Neutrophil (primary cell): ENCODE measurements at regions not wholly inside any gene's neighbourhood (a gene's known extent, or its start where the extent isn't known, plus 50 kb on each side); places are given as distances from the start of the nearest gene placed in this dataset.

ENCODE experiments used
- H3K27ac ChIP-seq: fragments of 200-600 bp; sonication (generic); 2 replicates; pipeline ENCODE4 v1.5.1; 2016; ENCODE audit warnings: mild to moderate bottlenecking, moderate library complexity
- H3K27me3 ChIP-seq: fragments of 200-600 bp; sonication (generic); 2 replicates; pipeline ENCODE4 v1.6.0; 2016; ENCODE audit warnings: mild to moderate bottlenecking
- H3K36me3 ChIP-seq: fragments of 200-600 bp; sonication (generic); 2 replicates; pipeline ENCODE4 v1.5.1; 2017
- H3K4me1 ChIP-seq, 2 experiments: fragments of 200-600 bp in 1 of 2; sonication (generic) in 1 of 2; 1 replicate in 1 of 2; 2 replicates in 1 of 2; pipeline versions ENCODE4 v1.5.1 to v1.6.1; 2013 to 2016; ENCODE audit warnings: low read depth in 1 of 2, low read length in 1 of 2, mild to moderate bottlenecking in 1 of 2, moderate library complexity in 1 of 2; ENCODE audit not compliant: control insufficient read depth in 1 of 2, insufficient read depth in 1 of 2
- H3K4me3 ChIP-seq, 2 experiments: fragments of 200-600 bp in 1 of 2; sonication (generic) in 1 of 2; 1 replicate in 1 of 2; 2 replicates in 1 of 2; pipeline ENCODE4 v1.5.1; 2013 to 2016; ENCODE audit warnings: low read depth in 1 of 2, low read length in 1 of 2, mild to moderate bottlenecking in 1 of 2, moderate library complexity in 1 of 2
- H3K9me3 ChIP-seq: fragments of 200-600 bp; sonication (generic); 2 replicates; pipeline ENCODE4 v1.5.1; 2016
- TF ChIP-seq, protein P1 (sequence below): fragments of 200-600 bp; sonication (generic); IDR thresholded peaks from 2 replicates; pipeline ENCODE4 v1.5.1; 2016; ENCODE audit warnings: antibody characterized with exemption

DNA sequence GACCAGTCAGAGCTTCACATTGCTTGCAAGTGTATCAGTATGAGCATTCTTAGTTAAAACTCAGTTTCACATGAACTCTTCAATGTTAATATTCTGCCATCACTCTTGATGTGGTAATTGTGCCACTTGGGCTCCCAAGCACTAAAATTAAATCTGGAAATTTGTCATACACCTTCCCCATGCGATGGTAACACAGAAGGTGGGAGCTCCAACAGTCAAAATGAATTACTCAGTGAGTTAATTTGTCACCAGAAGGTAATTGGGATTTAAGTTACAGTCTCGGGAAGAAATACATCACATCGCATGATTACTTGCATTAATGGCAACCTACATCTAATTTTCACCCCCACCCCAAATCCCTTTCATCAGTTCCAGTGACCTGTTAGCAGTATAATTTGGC is 376.5 kb upstream of the DAB1 start:
- TF ChIP-seq, protein P1, sequence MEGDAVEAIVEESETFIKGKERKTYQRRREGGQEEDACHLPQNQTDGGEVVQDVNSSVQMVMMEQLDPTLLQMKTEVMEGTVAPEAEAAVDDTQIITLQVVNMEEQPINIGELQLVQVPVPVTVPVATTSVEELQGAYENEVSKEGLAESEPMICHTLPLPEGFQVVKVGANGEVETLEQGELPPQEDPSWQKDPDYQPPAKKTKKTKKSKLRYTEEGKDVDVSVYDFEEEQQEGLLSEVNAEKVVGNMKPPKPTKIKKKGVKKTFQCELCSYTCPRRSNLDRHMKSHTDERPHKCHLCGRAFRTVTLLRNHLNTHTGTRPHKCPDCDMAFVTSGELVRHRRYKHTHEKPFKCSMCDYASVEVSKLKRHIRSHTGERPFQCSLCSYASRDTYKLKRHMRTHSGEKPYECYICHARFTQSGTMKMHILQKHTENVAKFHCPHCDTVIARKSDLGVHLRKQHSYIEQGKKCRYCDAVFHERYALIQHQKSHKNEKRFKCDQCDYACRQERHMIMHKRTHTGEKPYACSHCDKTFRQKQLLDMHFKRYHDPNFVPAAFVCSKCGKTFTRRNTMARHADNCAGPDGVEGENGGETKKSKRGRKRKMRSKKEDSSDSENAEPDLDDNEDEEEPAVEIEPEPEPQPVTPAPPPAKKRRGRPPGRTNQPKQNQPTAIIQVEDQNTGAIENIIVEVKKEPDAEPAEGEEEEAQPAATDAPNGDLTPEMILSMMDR: no peak
- H3K27ac ChIP-seq: no peak overlapping the region
- no peaks in the 10 kb centered on the region for H3K4me1 ChIP-seq

DNA sequence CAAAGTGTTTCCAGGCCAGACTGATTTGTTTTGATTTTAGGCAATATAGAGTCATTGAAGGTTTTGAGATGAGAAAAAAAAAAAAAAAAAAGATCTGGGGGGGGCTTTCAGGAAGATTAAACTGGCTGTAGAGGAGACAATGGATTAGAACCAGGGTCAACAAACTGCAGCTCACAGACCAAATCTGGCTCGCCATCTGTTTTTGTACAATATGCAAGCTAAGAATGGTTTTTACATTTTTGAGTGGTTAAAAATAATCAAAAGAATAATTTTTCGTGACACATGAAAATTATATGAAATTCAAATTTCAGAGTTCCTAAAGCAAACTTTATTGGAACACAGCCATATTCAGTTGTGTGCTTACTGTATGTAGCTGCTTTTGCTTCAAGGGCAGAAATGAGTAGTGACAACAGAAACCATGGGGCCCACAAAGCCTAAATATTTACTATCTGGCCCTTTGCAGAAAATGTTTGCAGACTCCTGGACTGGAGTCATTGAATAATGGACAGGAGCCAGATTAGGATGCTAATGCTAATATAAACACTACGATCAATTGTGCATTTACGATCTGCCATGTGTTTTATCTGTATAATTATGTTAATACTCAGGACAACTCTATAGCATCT is 375.7 kb upstream of the DAB1 start:
- Histone ChIP-seq H3K9me3 (no peaks in the 10 kb centered on the region), H3K4me3 (no peak overlapping the region), H3K27me3 (no peaks in the 10 kb centered on the region), H3K27ac (no peak overlapping the region), H3K4me1 (no peaks in the 10 kb centered on the region), H3K36me3 (no peaks in the 10 kb centered on the region)
- TF ChIP-seq, protein P1: no peak

More for the DNA sequence above, 376.5 kb upstream of the DAB1 start:
- Histone ChIP-seq H3K4me3 (no peak overlapping the region), H3K36me3 (no peaks in the 10 kb centered on the region), H3K9me3 (no peaks in the 10 kb centered on the region), H3K27me3 (no peaks in the 10 kb centered on the region)

DNA sequence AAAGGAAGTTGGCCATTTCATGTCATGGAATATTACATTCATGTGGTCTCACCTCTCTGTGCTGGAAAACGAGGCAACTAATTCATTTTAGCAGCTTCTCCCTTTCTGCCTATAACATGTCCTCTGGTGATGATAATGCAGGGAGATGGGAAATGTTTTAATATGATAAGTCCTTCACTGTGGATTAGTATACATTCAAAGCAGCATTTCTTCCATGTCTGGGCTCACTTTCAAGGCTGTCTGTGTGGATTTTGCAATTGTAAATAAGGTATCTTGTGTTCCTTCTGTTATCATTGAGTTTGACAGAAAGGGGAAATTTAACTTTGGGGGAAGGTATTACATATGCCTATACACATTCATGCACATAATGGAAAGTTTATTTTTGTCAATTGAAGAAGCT is 374.7 kb upstream of the DAB1 start:
- Histone ChIP-seq H3K27me3 (no peaks in the 10 kb centered on the region), H3K4me3 (no peak overlapping the region), H3K9me3 (no peaks in the 10 kb centered on the region), H3K4me1 (no peaks in the 10 kb centered on the region), H3K36me3 (no peaks in the 10 kb centered on the region), H3K27ac (no peak overlapping the region)
- TF ChIP-seq, protein P1: no peak

DNA sequence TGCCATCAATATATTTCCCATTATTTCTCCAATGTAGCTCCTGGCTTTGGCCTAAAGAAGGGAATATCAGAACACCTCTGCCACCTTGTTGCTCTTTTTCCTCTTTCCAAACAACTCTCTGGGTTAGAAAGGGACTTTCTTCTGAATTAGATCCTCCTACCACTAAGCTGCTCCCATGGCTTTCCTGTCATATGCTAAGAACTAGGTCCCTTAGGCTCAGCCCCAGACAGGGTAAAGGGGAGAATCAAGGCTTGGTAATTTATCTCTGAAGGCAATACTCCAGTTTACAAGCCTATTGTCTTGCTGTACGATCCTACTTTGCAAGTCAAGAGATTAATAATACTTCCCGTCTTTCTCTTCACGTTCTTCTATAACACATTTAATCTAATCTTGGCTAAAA is 373.2 kb upstream of the DAB1 start:
- H3K4me3 ChIP-seq: no peak overlapping the region
- no peaks in the 10 kb centered on the region for H3K27me3 ChIP-seq
- TF ChIP-seq, protein P1: no peak
- no peaks in the 10 kb centered on the region for H3K9me3 ChIP-seq
- no peaks in the 10 kb centered on the region for H3K4me1 ChIP-seq
- no peaks in the 10 kb centered on the region for H3K36me3 ChIP-seq
- H3K27ac ChIP-seq: no peak overlapping the region

DNA sequence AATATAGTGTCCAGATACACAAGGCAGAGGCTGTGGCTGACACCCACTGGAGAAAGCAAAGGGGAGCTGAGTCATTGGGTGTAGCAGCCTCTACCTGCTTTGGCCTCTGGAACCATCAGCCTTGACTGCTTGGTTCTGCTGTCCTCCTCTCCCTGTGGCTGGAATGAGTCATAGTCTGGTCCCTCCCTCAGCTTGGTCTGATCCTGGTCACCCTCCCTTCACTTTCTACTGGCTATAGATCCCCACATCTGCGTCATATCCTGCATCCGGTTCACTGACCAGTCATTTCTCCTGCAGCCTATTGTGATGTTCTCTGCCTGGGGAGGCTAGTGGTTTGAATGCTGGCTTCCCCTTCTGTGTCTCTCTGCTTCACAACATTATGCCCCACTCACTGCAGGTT is 372.8 kb upstream of the DAB1 start:
- Histone ChIP-seq H3K4me3 (no peak overlapping the region), H3K27me3 (no peaks in the 10 kb centered on the region), H3K4me1 (no peaks in the 10 kb centered on the region), H3K27ac (no peak overlapping the region), H3K36me3 (no peaks in the 10 kb centered on the region), H3K9me3 (no peaks in the 10 kb centered on the region)
- TF ChIP-seq, protein P1: no peak
